Stimulated activated CD8-positive, alpha-beta memory T cell treated with anti-CD3 and anti-CD28 coated beads, Interleukin-7, amount 100 ng/mL, for 48 hours (primary cell): ENCODE measurements at regions not wholly inside any gene's neighbourhood (a gene's known extent, or its start where the extent isn't known, plus 50 kb on each side); places are given as distances from the start of the nearest gene placed in this dataset.
"Not testable (repeated sequence)": the region's sequence is repeated elsewhere in the genome, so short reads cannot be mapped to it uniquely, and the experiment has no call there.

Experiments
- DNase-seq, 2 donors: peaks; one replicate each; pipeline ENCODE4 v3.0.0-alpha.2; 2020; ENCODE audit warnings: low read depth in 1 of 2; ENCODE audit errors: extremely low read depth in 1 of 2

DNA sequence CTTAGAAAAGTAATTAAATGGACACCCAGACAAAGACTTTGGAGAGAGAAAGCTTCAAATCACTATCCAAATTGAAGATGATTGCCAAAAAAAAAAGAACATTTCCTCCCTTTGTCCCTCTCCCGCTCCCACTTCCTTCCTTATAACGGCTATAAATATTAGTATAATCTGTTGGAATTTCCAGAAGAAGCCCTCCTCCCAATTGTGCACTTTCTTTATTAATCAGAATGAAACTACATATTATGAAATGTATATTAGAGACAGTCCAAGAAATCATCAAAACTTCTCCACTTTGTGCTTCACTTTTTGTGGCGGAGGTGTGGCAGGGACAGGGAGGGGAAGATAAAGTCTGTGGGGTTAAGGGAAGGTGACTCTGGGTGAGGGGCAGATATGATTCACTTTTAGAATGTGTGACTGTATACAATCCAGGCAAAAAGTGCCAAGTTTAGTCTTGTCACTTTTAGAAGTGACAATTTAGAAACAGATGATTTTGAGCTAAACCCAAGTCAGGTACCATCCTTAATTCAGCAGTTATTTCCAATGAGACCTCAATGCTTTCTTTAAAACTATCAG, 195.0 kb upstream of the MARCKS start:
- DNase-seq, result no peak

GRCh38 chr6:113662688-113663333, 194.3 kb upstream of the MARCKS start:
- DNase-seq, result no peak

GRCh38 chr6:113664909-113665308, 192.2 kb upstream of the MARCKS start:
- DNase-seq, result no peak

DNA sequence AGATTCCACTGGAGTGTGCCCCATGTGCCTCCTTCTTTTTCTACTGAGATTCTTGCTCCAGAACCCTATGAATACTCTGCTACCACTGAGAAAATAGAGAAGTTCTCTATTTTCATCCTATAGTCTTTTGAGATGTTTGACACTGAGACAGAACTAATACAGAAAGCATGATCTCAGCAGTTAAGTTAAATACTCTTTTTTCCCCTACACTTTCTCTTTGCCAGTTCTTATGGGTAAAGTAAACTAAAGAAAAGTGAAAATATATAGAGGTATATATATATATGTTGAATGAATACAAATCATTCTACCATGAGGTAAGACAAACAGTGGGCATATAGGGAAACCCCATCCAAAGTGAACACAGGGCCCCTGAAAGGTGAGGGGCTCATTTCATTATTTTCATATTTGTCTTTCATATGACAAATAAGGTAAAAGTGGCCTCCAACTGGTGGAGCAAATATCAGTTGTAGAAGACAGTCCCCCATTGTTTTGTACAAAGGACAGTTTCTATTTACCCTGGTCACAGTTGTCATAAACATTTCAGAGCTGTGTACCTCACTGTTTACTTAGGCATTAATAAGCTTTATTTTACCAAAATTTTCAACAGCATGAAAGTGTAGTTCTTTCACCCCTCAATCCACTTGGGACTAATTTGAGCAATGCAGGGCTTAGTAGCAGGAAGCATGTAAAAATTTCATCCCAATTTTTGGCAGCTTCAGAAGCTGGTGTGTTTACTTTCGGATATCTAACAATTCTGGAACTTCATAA, 188.3 kb upstream of the MARCKS start:
- no peak for DNase-seq

DNA sequence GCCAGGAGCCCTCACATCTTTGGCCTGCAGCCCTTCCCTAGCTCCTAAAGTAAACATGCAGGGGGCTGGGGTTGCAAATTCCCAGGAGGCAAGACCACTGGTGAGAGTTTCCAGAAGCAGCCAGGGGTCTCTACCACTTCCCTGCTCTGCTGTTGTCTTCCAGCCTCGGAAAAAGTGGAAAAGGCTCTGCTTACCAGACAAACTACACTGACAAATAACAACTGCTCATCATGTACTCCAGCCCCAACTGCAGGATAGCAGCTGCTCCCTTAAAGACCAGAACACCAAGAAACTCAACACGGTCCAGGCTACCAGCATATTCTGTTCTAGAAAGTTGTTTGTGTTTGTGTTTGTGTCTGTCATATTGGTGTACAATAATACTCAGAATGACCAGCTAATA, 187.5 kb upstream of the MARCKS start:
- no peak for DNase-seq

- no peak for DNase-seq
Observed at GRCh38 chr6:113671421-113671820, 185.7 kb upstream of the MARCKS start.

DNA sequence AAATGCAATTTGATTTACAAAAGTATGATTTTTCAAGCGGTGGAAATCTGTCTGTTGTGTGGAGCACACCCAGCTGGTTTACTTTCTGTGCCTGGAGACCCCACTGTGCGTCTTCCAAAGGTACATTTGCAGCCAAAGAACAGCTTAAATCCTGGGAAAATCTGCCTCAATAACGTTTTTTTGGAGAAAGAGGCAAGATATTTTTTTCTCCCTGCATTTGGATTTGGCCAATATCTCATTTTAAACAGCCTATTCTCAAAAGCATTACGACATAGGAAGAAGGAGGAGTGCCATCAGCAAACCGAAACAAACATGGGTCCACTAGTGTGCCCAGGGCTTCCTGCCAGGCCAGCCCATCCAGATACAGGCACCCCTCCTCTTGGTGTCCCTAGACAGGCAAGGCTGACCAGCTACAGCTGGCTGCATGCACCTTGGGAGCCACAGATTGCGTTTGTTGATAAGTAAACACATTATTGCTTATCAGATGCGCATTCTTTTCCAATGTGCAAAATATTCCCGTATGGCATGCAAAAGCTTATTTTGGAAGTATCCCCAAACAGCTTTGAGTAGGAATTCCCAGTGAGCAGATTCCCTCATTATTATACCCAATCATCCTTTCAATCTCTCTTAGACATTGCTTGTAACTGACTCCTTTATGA, 184.5 kb upstream of the MARCKS start:
- no peak for DNase-seq

GRCh38 chr6:113674075-113674474, 183.1 kb upstream of the MARCKS start:
- DNase-seq, result no peak

DNA sequence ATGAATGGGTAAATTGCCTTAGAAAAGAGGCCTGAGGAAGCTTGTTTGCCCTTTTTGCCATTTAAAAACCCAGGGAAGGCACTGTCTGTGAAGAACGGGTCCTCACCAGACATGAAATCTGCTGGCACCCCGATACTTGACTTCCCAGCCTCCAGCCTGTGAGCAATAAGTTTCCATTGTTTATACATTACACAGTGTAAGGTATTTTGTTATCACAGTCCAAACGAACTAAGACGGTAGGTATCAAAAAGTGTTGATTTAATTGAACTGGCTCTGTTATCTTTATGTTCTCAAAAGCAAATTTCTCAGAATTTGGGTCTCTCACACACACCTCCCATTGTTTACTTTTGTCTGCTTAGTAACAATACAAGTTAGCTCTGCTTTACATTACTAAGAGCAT, 181.1 kb upstream of the MARCKS start:
- no peak for DNase-seq

DNA sequence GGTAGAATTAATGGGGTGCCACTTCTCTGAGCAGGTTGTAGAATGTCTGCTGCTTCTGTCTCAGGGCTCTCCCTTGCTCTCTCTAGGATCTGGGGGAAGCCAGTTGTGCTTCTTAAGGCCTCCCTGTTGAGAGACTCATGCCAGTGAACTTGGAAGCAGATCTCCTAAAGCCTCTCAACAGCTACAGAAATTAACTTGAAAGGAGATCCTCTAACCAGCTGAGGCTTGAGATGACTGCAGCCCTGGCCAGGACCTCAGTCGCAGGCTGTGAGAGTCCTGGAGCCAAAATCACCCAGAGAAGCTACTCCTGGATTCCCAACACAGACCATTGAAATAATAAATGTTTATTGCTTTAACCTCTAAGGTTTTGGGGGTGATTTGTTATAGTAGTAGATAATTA, 180.2 kb upstream of the MARCKS start:
- no peak for DNase-seq

DNA sequence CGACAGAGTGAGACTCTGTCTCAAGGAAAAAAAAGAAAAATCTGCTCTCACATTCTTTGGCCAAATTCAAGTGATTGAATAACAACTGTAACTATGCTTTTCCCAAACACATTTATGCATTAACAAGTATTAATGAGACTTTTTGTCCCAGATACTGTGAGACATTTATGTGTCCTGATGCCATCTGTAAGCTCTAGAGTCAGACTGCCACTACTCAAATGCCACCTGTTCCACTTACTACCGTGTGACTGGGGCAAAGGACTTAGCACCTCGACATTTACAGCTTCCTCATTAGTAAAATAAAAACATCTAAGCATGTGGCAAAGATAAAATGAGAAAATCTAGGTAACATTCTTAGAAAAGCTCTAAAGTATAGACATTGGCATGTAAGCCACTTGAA, 178.1 kb upstream of the MARCKS start:
- no peak for DNase-seq

DNA sequence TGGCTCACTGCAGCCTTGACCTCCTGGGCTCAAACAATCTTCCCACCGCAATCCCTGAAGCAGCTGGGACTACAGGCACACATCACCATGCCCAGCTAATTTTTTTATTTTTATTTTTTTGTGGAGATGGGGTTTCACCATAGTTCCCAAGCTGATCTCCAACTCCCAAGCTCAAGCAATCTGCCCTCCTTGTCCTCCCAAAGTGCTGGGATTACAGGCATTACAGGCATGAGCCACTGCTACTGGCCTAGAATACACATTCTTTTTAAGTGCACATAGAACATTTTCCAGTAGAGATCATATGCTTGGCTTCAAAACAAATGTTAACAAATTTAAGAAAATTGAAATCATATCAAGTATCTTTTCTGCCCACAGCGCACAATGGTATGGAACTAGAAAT, 176.8 kb upstream of the MARCKS start:
- no peak for DNase-seq

- DNase-seq, result no peak
Observed at GRCh38 chr6:113683968-113684367, 173.2 kb upstream of the MARCKS start.

- no peak for DNase-seq
Observed at GRCh38 chr6:113684382-113684901, 172.7 kb upstream of the MARCKS start.

- no peak for DNase-seq
Observed at GRCh38 chr6:113686049-113686448, 171.1 kb upstream of the MARCKS start.

- not testable (repeated sequence) for DNase-seq
Observed at GRCh38 chr6:113689620-113690019, 167.5 kb upstream of the MARCKS start.

DNA sequence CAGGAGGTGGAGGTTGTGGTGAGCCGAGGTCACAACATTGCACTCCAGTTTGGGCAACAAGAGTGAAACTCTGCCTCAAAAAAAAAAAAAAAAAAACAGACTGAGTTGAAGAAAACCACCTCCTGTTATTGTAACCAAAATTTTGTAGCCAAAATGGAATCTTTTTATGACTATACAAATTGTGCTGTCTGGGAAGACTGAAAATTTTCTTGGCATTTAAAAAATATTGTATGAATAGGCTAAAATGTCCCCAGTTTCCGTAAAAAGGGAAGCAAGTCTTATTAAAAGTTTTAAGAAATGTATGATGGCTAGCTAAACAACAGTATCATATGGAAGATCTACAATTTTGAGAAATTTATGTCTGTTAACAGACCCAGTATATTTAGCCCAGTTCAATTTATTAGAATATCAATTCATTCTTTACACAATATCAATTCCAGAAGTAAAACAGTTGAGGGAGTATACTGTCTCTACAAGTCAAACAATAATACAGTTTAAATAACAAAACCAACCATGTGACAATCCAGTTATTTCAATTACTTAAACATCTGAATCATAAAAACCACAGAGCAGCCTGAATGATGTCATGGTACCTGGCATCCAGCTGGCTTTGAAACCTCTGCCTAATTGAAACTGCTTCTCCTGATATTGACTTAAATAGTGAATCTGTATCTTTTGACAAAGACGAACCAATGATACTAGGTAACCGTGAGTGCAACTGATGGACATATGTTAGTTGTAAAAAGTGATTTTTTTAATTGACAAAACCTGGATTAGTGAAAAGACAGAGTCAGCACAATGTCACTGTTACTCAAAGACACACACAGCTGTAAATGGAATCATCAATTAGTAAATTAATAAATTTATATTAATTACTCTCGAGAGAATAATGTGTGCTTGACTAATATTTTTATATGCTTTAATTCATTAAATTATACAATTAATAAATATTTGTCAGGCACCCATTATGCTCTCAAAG, 166.6 kb upstream of the MARCKS start:
- no peak for DNase-seq

DNA sequence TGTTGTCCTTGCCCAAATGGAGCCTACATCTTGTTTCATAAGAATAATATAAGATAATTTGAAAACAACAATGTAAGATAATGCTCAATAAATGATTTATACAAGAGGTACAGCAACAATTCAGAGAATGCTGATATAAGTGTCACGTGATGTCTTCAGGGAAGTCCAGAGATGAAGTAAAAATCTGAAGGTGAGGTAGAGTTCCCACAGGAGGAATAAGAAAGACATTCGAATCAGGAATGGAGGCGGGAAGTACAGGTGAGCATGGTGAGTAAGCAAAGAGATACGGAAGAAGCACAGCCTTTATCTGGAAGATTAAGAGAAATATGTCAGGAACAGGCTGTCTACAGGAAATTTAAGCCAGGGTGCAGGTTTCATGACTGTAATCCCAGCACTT, 165.9 kb upstream of the MARCKS start:
- DNase-seq, result no peak

- no peak for DNase-seq
Observed at GRCh38 chr6:113693851-113694250, 163.3 kb upstream of the MARCKS start.

GRCh38 chr6:113694278-113695077, 162.7 kb upstream of the MARCKS start:
- no peak for DNase-seq
